ENCODE measurements at regions not wholly inside any gene's neighbourhood (a gene's known extent, or its start where the extent isn't known, plus 50 kb on each side); places are given as distances from the start of the nearest gene placed in this dataset.
"Not testable (repeated sequence)": the region's sequence is repeated elsewhere in the genome, so short reads cannot be mapped to it uniquely, and the experiment has no call there.

- no peaks in the 10 kb centered on the region for H3K36me3 ChIP-seq (ENCODE audit: control insufficient read depth in 2 of 2, insufficient read depth in 2 of 2, low read length in 1 of 2)
- H3K4me3 ChIP-seq (ENCODE audit: low read depth in 1 of 2, low read length in 2 of 2) = no peak overlapping the region
- WGBS, 2 donors = 31 to 32% methylated on average over 3 of the region's 3 CpGs
- no peaks in the 10 kb centered on the region for H3K27me3 ChIP-seq (ENCODE audit: control insufficient read depth in 1 of 2, insufficient read depth in 2 of 2, low read length in 2 of 2)
- no peaks in the 10 kb centered on the region for H3K4me1 ChIP-seq (ENCODE audit: control insufficient read depth in 2 of 2, insufficient read depth in 2 of 2, low read length in 1 of 2)
- no peaks in the 10 kb centered on the region for H3K9me3 ChIP-seq (ENCODE audit: control insufficient read depth in 2 of 2, insufficient read depth in 1 of 2, low read depth in 1 of 2, low read length in 1 of 2)
- no peak overlapping the region for H3K27ac ChIP-seq (ENCODE audit: low read depth in 2 of 2, low read length in 1 of 2)
These were observed 299.3 kb downstream of the RASEF start for GRCh38 chr9:82763656-82764055.

GRCh38 chr9:82764061-82764668, 298.8 kb downstream of the RASEF start:
- 47 to 57% methylated on average over 5 of the region's 5 CpGs for WGBS, 2 donors
- no peaks in the 10 kb centered on the region for H3K36me3 ChIP-seq (ENCODE audit: control insufficient read depth in 2 of 2, insufficient read depth in 2 of 2, low read length in 1 of 2)
- H3K27ac ChIP-seq (ENCODE audit: low read depth in 2 of 2, low read length in 1 of 2) = no peak overlapping the region
- no peak overlapping the region for H3K4me3 ChIP-seq (ENCODE audit: low read depth in 1 of 2, low read length in 2 of 2)
- no peaks in the 10 kb centered on the region for H3K4me1 ChIP-seq (ENCODE audit: control insufficient read depth in 2 of 2, insufficient read depth in 2 of 2, low read length in 1 of 2)
- no peaks in the 10 kb centered on the region for H3K27me3 ChIP-seq (ENCODE audit: control insufficient read depth in 1 of 2, insufficient read depth in 2 of 2, low read length in 2 of 2)
- no peaks in the 10 kb centered on the region for H3K9me3 ChIP-seq (ENCODE audit: control insufficient read depth in 2 of 2, insufficient read depth in 1 of 2, low read depth in 1 of 2, low read length in 1 of 2)

- H3K9me3 ChIP-seq (ENCODE audit: control insufficient read depth in 2 of 2, insufficient read depth in 1 of 2, low read depth in 1 of 2, low read length in 1 of 2); H3K36me3 ChIP-seq (ENCODE audit: control insufficient read depth in 2 of 2, insufficient read depth in 2 of 2, low read length in 1 of 2); H3K27ac ChIP-seq (ENCODE audit: low read depth in 2 of 2, low read length in 1 of 2); H3K4me3 ChIP-seq (ENCODE audit: low read depth in 1 of 2, low read length in 2 of 2); H3K4me1 ChIP-seq (ENCODE audit: control insufficient read depth in 2 of 2, insufficient read depth in 2 of 2, low read length in 1 of 2); H3K27me3 ChIP-seq (ENCODE audit: control insufficient read depth in 1 of 2, insufficient read depth in 2 of 2, low read length in 2 of 2): not testable (repeated sequence)
- WGBS, 2 donors = 63 to 65% methylated on average over 20 of the region's 20 CpGs
These were observed 288.2 kb downstream of the RASEF start for GRCh38 chr9:82774707-82775231.

DNA sequence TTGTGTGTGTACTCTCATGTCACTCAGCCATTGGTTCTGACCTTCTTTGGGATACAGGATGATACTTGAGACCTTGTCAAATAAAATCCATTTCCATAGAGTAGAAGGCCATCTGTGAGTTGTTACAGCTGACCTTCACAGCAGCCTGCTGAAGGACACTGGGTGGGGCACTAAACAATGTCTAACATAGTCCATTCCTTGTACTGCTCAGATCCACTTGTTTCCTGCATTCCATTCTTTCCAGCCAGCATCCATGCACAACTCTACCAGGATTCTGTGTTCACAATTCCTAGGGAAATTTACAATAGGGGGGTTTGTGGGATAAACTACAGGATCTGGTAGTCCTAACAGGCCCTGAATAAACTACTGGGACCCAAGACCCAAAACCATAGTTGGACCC, 286.4 kb downstream of the RASEF start:
- Histone ChIP-seq H3K4me1 (ENCODE audit: control insufficient read depth in 2 of 2, insufficient read depth in 2 of 2, low read length in 1 of 2) (no peaks in the 10 kb centered on the region), H3K36me3 (ENCODE audit: control insufficient read depth in 2 of 2, insufficient read depth in 2 of 2, low read length in 1 of 2) (no peaks in the 10 kb centered on the region), H3K27me3 (ENCODE audit: control insufficient read depth in 1 of 2, insufficient read depth in 2 of 2, low read length in 2 of 2) (no peaks in the 10 kb centered on the region)

GRCh38 chr9:82777366-82777765, 285.6 kb downstream of the RASEF start:
- H3K4me3 ChIP-seq (ENCODE audit: low read depth in 1 of 2, low read length in 2 of 2) = no peak overlapping the region
- no peaks in the 10 kb centered on the region for H3K9me3 ChIP-seq (ENCODE audit: control insufficient read depth in 2 of 2, insufficient read depth in 1 of 2, low read depth in 1 of 2, low read length in 1 of 2)
- H3K36me3 ChIP-seq (ENCODE audit: control insufficient read depth in 2 of 2, insufficient read depth in 2 of 2, low read length in 1 of 2) = no peaks in the 10 kb centered on the region
- 69 to 79% methylated on average over 3 of the region's 3 CpGs for WGBS, 2 donors
- no peak overlapping the region for H3K27ac ChIP-seq (ENCODE audit: low read depth in 2 of 2, low read length in 1 of 2)
- H3K27me3 ChIP-seq (ENCODE audit: control insufficient read depth in 1 of 2, insufficient read depth in 2 of 2, low read length in 2 of 2) = no peaks in the 10 kb centered on the region
- no peaks in the 10 kb centered on the region for H3K4me1 ChIP-seq (ENCODE audit: control insufficient read depth in 2 of 2, insufficient read depth in 2 of 2, low read length in 1 of 2)

More for the DNA sequence above, 286.4 kb downstream of the RASEF start:
- Histone ChIP-seq H3K27ac (ENCODE audit: low read depth in 2 of 2, low read length in 1 of 2) (no peak overlapping the region), H3K9me3 (ENCODE audit: control insufficient read depth in 2 of 2, insufficient read depth in 1 of 2, low read depth in 1 of 2, low read length in 1 of 2) (no peaks in the 10 kb centered on the region), H3K4me3 (ENCODE audit: low read depth in 1 of 2, low read length in 2 of 2) (no peak overlapping the region)

GRCh38 chr9:82778923-82779322, 284.0 kb downstream of the RASEF start:
- not testable (repeated sequence) for H3K27me3 ChIP-seq (ENCODE audit: control insufficient read depth in 1 of 2, insufficient read depth in 2 of 2, low read length in 2 of 2); H3K4me1 ChIP-seq (ENCODE audit: control insufficient read depth in 2 of 2, insufficient read depth in 2 of 2, low read length in 1 of 2); H3K36me3 ChIP-seq (ENCODE audit: control insufficient read depth in 2 of 2, insufficient read depth in 2 of 2, low read length in 1 of 2); H3K9me3 ChIP-seq (ENCODE audit: control insufficient read depth in 2 of 2, insufficient read depth in 1 of 2, low read depth in 1 of 2, low read length in 1 of 2); H3K4me3 ChIP-seq (ENCODE audit: low read depth in 1 of 2, low read length in 2 of 2); H3K27ac ChIP-seq (ENCODE audit: low read depth in 2 of 2, low read length in 1 of 2)
- 90 to 91% methylated on average over 4 of the region's 4 CpGs for WGBS, 2 donors

DNA sequence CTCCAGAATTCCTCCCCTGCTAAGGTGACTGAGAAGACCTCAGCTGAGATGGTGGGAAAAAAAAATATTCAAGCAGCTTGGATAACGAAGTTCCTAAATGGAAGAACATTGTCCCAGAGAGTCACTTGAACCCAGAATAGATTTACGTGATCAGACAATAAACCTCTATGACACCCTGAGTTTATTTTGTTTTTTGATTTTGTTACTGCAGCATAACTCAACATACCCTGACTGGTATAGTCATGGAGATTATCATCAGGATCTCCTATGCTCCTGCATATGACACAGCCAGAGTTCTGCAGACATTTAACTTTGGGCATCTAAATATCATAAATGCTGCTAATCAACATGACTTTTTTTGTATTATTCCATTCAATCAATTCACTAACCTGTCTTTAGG, 282.9 kb downstream of the RASEF start:
- Histone ChIP-seq H3K9me3 (ENCODE audit: control insufficient read depth in 2 of 2, insufficient read depth in 1 of 2, low read depth in 1 of 2, low read length in 1 of 2) (no peaks in the 10 kb centered on the region), H3K27ac (ENCODE audit: low read depth in 2 of 2, low read length in 1 of 2) (no peak overlapping the region), H3K36me3 (ENCODE audit: control insufficient read depth in 2 of 2, insufficient read depth in 2 of 2, low read length in 1 of 2) (no peaks in the 10 kb centered on the region), H3K4me3 (ENCODE audit: low read depth in 1 of 2, low read length in 2 of 2) (no peak overlapping the region), H3K4me1 (ENCODE audit: control insufficient read depth in 2 of 2, insufficient read depth in 2 of 2, low read length in 1 of 2) (no peaks in the 10 kb centered on the region), H3K27me3 (ENCODE audit: control insufficient read depth in 1 of 2, insufficient read depth in 2 of 2, low read length in 2 of 2) (no peaks in the 10 kb centered on the region)
- 78 to 95% methylated on average over 2 of the region's 2 CpGs for WGBS, 2 donors

- Histone ChIP-seq H3K4me3 (ENCODE audit: low read depth in 1 of 2, low read length in 2 of 2) (no peak overlapping the region), H3K9me3 (ENCODE audit: control insufficient read depth in 2 of 2, insufficient read depth in 1 of 2, low read depth in 1 of 2, low read length in 1 of 2) (no peaks in the 10 kb centered on the region), H3K36me3 (ENCODE audit: control insufficient read depth in 2 of 2, insufficient read depth in 2 of 2, low read length in 1 of 2) (no peaks in the 10 kb centered on the region), H3K27me3 (ENCODE audit: control insufficient read depth in 1 of 2, insufficient read depth in 2 of 2, low read length in 2 of 2) (no peaks in the 10 kb centered on the region), H3K27ac (ENCODE audit: low read depth in 2 of 2, low read length in 1 of 2) (no peak overlapping the region), H3K4me1 (ENCODE audit: control insufficient read depth in 2 of 2, insufficient read depth in 2 of 2, low read length in 1 of 2) (no peaks in the 10 kb centered on the region)
- 63 to 65% methylated on average over 6 of the region's 6 CpGs for WGBS, 2 donors
These were observed 281.0 kb downstream of the RASEF start for GRCh38 chr9:82781921-82782392.

GRCh38 chr9:82783045-82783444, 279.9 kb downstream of the RASEF start:
- H3K36me3 ChIP-seq (ENCODE audit: control insufficient read depth in 2 of 2, insufficient read depth in 2 of 2, low read length in 1 of 2) = no peaks in the 10 kb centered on the region
- no peak overlapping the region for H3K27ac ChIP-seq (ENCODE audit: low read depth in 2 of 2, low read length in 1 of 2)
- no peaks in the 10 kb centered on the region for H3K27me3 ChIP-seq (ENCODE audit: control insufficient read depth in 1 of 2, insufficient read depth in 2 of 2, low read length in 2 of 2)
- 73 to 82% methylated on average over 1 of the region's 1 CpG for WGBS, 2 donors
- H3K9me3 ChIP-seq (ENCODE audit: control insufficient read depth in 2 of 2, insufficient read depth in 1 of 2, low read depth in 1 of 2, low read length in 1 of 2) = no peaks in the 10 kb centered on the region
- H3K4me3 ChIP-seq (ENCODE audit: low read depth in 1 of 2, low read length in 2 of 2) = no peak overlapping the region
- no peaks in the 10 kb centered on the region for H3K4me1 ChIP-seq (ENCODE audit: control insufficient read depth in 2 of 2, insufficient read depth in 2 of 2, low read length in 1 of 2)

DNA sequence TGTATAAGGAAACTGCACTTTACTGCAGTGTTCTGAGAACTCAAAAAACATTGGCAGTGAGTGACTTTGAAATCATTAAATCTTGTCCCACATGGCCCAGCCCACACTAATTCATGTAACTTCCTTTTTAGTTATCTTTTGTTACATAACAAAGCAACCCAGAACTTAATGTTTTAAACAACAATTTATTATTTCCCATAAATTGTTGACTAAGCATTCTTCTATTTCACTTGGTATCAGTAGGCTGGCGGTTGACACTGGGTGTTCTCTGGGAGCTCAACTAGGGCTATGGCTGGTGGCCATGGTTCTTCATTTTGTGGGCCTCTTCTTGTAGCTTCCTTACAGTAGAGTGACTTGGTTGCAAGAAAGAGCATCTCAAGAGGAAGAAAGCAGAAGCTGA, 278.4 kb downstream of the RASEF start:
- H3K4me1 ChIP-seq (ENCODE audit: control insufficient read depth in 2 of 2, insufficient read depth in 2 of 2, low read length in 1 of 2) = no peaks in the 10 kb centered on the region
- H3K27me3 ChIP-seq (ENCODE audit: control insufficient read depth in 1 of 2, insufficient read depth in 2 of 2, low read length in 2 of 2) = no peaks in the 10 kb centered on the region
- 79 to 95% methylated on average over 1 of the region's 1 CpG for WGBS, 2 donors
- H3K27ac ChIP-seq (ENCODE audit: low read depth in 2 of 2, low read length in 1 of 2) = no peak overlapping the region
- no peak overlapping the region for H3K4me3 ChIP-seq (ENCODE audit: low read depth in 1 of 2, low read length in 2 of 2)
- H3K36me3 ChIP-seq (ENCODE audit: control insufficient read depth in 2 of 2, insufficient read depth in 2 of 2, low read length in 1 of 2) = no peaks in the 10 kb centered on the region
- no peaks in the 10 kb centered on the region for H3K9me3 ChIP-seq (ENCODE audit: control insufficient read depth in 2 of 2, insufficient read depth in 1 of 2, low read depth in 1 of 2, low read length in 1 of 2)
